Limb (tissue), 2 donors: ENCODE measurements at regions not wholly inside any gene's neighbourhood (a gene's known extent, or its start where the extent isn't known, plus 50 kb on each side); places are given as distances from the start of the nearest gene placed in this dataset.

Source experiments
- DNase-seq, 2 donors: peaks; one replicate each; pipeline ENCODE4 v3.0.0-alpha.2; 2016; ENCODE audit errors: extremely low spot score in 2 of 2

DNA sequence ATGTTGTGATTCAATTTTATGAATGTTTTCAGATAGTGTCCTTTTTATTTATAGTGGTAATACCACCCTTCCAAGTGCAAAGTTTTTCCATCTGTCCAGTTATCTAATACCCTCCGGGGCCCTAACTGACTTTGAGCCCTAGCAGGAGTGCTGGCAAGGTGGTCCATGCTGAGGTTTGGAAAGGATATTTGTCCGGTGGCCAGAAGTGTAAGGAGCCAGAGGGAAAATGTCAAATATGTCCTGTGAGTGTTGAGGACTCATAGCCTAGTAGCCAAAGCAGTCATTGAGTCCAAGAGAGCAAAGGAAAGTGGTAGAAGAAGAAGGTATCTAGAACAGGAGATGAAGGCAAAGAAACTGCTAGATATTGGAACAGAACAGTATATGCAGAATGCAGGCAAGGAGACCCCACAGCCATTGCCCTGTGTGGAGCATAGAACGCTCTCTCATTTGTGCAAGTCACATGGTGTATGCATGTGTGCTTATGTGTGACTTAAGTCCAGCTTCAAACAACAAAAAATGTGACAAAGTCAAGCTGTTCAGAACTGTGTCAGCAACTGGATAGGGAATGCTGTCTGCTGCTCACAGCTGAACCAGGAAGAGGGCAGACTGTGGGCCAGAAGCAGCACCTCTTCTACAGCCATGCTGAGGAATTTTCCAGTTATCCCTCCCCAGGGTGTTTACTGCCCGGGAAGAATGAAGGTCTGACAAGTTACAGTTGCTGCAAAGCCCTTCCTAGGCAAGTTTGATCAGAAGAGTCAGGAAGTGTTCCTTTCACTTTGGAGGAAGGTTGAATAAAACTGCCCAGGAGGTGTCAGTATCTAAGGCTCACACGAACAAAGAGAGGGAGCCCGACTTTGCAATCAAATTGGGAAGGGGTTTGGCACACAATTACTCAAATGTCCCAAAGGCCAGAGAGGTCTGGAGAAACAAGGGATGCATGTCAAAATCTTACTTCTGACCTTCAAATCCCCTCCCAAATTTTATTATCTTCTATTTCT, 463.3 kb upstream of the DMAC1 start:
- DNase-seq = no peak

- DNase-seq = no peak
Observed at GRCh38 chr9:8261737-8262136, 462.2 kb upstream of the DMAC1 start.

DNA sequence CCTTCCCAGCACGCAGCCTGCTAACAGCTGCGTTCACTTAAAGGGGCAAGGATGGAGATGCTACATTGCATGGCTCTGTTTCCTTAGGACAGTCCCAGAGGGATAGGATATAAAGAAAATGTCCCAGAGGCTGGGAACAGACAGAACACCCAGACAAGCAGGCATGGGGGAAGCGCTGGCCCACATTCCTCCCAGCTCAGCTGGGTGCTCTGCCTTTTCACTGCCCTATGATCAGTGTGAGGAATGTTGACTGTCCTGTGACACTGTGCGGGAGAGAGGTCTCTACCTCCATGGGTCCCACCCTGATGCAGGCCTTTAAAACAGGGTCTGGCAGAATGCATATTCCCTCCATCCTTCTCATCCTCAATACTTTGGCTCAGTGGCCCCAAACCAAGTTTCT, 459.4 kb upstream of the DMAC1 start:
- no peak for DNase-seq

DNA sequence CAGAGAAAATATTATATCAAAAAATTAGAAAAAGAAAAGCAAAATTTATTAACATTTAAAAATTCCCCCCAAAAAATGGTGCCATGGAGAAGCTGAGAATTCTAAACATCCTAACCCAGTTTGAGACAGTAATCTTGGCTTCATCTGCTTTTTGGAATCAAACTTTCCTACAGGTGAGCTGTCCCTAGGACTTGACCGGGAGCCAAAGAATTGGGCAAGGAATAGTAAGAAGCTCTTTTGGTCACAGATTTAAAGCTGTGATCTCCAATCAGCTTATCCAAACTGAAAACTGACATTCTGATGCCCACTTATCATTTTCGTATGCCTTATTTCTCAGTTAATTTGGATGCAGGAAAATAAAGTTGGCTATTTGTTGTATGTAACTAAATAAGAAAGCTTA, 457.3 kb upstream of the DMAC1 start:
- no peak for DNase-seq

DNA sequence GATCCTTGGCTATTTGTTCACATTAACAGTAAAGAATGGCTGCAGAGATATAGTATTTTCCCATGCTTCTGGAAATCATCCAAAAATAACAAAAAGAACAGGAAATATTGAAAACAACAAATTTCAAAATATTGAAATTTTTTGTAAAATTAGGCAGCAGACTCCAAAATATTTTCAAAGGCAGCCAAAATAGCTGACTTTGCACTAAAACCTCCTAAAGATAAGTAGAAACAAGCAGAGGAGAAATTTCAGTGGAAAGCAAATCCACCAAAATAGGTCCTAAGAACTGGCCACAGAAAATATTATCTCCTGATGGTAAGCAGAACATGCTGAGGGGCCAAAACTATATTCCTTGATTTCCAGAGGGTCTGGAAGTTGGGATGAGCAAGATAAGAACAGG, 456.3 kb upstream of the DMAC1 start:
- no peak for DNase-seq

DNA sequence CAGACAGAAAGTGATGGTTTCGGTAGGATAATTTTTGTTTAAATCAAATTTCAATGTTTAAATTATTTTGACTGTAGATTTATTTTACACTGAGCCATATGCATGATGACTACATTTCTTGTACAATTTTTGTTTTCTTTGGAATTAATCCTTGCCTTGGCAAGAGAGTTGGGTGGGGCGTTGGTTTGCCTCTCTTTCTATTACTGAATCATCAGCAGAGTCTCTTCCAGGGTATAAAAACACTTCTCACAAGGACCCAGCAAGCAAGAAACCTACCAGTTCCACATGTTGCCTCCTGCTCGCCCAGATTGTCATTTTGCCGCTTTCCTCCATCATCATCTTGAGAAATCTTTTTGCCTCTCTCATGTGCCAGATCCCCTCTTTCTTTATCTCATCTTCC, 455.0 kb upstream of the DMAC1 start:
- DNase-seq = no peak

GRCh38 chr9:8252445-8252844, 452.9 kb upstream of the DMAC1 start:
- DNase-seq = no peak

DNA sequence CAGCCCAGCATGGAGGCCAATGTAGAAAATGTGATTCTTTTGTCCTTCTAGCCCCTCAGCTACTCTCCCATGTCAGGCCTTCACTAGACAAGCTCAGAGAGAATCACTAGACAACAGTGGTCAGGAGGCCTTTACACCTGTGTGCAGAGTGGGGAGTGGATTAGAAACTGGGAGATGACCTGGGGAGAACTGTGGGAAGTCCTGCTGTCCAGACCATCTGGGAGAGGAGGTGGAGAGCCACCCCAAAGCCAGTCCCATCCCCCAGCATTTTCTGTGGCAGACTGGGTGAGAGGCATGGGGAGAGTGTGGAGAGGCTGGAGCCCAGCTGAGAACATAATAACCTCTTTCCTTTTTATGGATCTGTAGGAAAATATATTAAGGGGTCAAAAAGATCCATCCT, 452.0 kb upstream of the DMAC1 start:
- DNase-seq = no peak

DNA sequence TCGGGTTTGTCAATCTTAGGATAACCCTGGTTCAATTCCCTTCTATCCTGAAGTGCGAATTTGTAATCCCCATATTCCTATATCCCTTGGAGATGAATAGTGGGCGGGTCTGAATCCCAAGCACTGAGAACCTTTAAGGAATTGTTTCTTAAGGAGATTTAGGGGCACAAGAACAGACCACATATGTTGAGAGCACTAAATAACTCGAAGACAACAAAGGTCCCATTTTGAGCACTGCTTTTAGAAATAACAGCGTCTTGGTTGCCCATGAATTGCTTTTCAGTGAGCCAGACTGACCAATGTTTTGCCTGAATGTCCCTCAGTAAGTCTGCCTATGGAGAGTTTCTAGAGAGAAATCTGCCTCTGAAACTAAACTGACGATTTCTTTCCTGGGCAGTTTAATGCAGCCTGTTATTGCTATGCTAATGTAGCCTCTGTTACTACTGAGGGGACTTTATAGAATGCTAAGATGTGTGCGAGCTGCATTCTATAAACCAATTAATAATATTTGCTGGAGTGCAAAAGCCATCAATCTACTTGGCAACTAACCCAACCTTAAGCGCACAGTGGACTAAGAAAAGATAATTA, 445.0 kb upstream of the DMAC1 start:
- DNase-seq = no peak

GRCh38 chr9:8241201-8241600, 441.6 kb upstream of the DMAC1 start:
- DNase-seq = no peak

GRCh38 chr9:8237096-8237495, 437.5 kb upstream of the DMAC1 start:
- DNase-seq = no peak

GRCh38 chr9:8235489-8235888, 435.9 kb upstream of the DMAC1 start:
- no peak for DNase-seq

DNA sequence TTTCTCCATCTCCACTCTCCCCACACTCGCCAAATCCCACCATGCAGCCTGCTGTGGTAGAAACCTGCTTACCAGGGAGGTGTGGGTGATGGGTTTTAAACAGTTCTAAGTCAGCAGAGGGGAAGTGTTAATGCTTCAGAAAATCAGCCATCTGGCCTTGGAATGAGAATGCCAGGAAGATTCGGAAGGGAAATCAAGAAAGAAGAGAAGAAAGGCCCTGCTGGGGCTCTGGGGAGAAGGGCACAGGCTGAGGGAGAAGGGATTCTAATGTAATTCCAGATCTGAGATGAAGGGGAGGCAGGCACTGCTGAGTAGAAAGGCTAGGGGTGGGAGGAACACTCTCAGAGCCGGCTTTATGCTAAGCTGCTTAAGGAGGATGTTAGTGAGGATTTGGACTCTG, 434.7 kb upstream of the DMAC1 start:
- no peak for DNase-seq

DNA sequence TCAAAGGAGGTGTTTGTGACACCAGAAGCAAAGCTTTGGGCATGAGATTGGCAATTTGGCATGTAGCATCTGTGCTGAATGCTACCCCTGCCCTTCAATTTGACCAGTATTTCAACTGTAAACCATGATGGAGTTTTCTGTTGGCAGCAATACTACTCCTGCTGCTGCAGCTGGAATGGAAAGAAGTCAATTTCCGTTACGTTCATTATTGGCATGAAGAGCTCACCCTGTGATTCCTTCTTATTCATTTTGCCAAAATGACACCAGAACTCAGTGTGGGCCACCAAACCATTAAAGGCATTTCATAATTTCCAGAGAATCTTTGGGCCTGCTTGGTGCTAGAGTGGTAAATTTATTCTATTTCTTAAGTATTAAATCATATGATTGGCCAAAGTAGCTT, 433.1 kb upstream of the DMAC1 start:
- DNase-seq = no peak

- no peak for DNase-seq
Observed at GRCh38 chr9:8229226-8229625, 429.6 kb upstream of the DMAC1 start.

- peak; percentile 40 to 74 for DNase-seq
Observed at GRCh38 chr9:8224381-8224801, 424.8 kb upstream of the DMAC1 start.

- DNase-seq = no peak
Observed at GRCh38 chr9:8223861-8224260, 424.3 kb upstream of the DMAC1 start.

DNA sequence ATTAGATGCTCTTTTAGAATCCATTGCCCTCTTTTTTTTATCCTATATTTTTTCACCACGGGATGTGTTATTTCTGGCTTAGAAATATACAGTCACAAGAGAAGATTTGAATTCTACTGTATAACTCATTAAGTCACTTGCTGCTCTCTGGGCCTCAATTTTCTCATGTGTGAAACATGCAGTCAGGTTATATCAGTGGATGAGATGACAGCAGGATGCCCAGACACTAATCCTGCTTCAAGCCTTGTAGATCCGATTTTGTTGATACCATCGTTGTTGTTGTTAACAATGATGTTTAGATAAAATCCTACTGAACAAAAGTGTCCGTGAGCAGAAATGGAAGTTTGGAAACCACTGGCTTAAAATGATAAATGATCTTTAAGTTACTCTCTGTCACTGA, 421.9 kb upstream of the DMAC1 start:
- no peak for DNase-seq

DNA sequence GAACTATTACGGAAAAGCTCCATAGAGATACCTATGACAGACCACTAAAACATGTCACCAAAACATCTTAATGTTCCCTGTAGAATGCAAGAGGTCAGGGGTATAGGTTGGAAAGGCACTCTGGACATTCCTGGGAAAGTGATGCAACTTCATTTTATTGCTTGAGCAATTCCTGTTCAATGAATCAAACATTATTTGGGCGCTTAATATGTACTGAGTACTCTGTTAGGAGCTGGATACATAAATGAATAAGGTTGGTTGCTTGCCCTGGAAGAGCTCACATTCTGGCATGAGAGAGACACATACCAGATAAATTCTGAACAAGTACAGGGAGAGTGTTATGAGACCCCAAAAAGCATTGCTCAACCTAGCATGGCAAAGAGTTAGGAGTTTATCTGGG, 408.9 kb upstream of the DMAC1 start:
- DNase-seq = no peak

- no peak for DNase-seq
Observed at GRCh38 chr9:8207596-8207995, 408.0 kb upstream of the DMAC1 start.

- no peak for DNase-seq
Observed at GRCh38 chr9:8206720-8207119, 407.1 kb upstream of the DMAC1 start.

DNA sequence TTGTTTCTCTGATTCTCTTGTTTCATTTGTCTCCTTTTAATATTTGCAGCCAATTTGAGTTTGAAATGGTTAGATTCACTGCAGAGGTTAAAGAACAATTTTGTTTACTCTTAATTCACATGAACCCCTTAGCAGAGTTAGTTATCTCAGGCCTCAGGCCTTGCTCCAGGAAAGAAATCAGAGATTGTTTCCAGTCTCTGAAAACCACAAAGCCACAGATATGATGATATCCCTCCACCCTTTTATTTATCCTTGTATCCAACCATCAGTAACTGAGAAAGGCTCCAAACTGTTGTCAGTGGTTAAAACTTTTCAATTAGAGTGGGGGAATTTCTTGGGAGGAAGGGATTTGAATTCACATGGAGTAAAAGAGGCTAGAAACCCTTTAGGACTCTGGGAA, 406.0 kb upstream of the DMAC1 start:
- DNase-seq = no peak

- no peak for DNase-seq
Observed at GRCh38 chr9:8189881-8190280, 390.3 kb upstream of the DMAC1 start.
